HepG2 (cell line): ENCODE measurements at regions not wholly inside any gene's neighbourhood (a gene's known extent, or its start where the extent isn't known, plus 50 kb on each side); places are given as distances from the start of the nearest gene placed in this dataset.

Experiments
- ATAC-seq: fragments of 200-7000 bp; cut with Tn5 transposase; 3 replicates; pipeline ENCODE4 v1.9.1; 2020; ENCODE audit warnings: mild to moderate bottlenecking, moderate library complexity
- BruUV-seq: library from RNA; stranded (reverse); fragments of 400-500 nt; replicated peaks from 2 replicates; lab custom pipeline; 2021; lab: Mats Ljungman, UMichigan
- CTCF ChIA-PET: fragments of 300-600 bp; formaldehyde crosslinking; extraction: SDS; loops from one replicate; lab custom pipeline; 2021; ENCODE audit warnings: low total read pairs, inconsistent platforms, low intra/inter-chr PET ratio; lab: Yijun Ruan, JAX
- POLR2A ChIA-PET: fragments of 350-600 bp; sonication (Branson Sonifier 250); formaldehyde crosslinking; loops from one replicate; lab custom pipeline; 2020; ENCODE audit warnings: antibody characterized with exemption, inconsistent platforms; lab: Yijun Ruan, JAX
- DNase-seq: peaks from one replicate; pipeline ENCODE4 v3.0.0-alpha.2; 2015; ENCODE audit warnings: low spot score
- FAIRE-seq: peaks from 3 replicates; lab custom pipeline; 2011; peaks lifted over from hg19 to GRCh38; lab: Jason Lieb, UNC
- H2AFZ ChIP-seq: one replicate; pipeline ENCODE4 v1.6.1; 2011; ENCODE audit warnings: low read length, inconsistent platforms
- H3K27ac ChIP-seq: fragments of 300-600 bp; 3 replicates; pipeline ENCODE4 v1.8.0; 2011; ENCODE audit warnings: mixed run types, mild to moderate bottlenecking, mixed read lengths, low read length, inconsistent platforms; ENCODE audit not compliant: insufficient read depth; ENCODE audit errors: extremely low read length
- H3K27me3 ChIP-seq, 2 experiments: fragments of 200-600 bp in 1 of 2; 2 replicates in 1 of 2; 3 replicates in 1 of 2; pipeline versions ENCODE4 v1.6.0 to v1.8.0; 2011; ENCODE audit warnings: low read length in 2 of 2, mild to moderate bottlenecking in 2 of 2, moderate library complexity in 2 of 2, inconsistent platforms in 1 of 2; ENCODE audit not compliant: insufficient read depth in 2 of 2, control insufficient read depth in 1 of 2
- H3K36me3 ChIP-seq, 2 experiments: fragments of 200-600 bp in 1 of 2; replicated peaks in 1 of 2; 2 replicates in 1 of 2; 3 replicates in 1 of 2; pipeline versions ENCODE4 v1.5.1 to v1.8.0; 2011; ENCODE audit warnings: low read length in 2 of 2, inconsistent platforms in 1 of 2; ENCODE audit not compliant: insufficient read depth in 2 of 2, control insufficient read depth in 1 of 2
- H3K4me1 ChIP-seq: 2 replicates; pipeline ENCODE4 v1.5.1; 2012; ENCODE audit warnings: low read length, inconsistent platforms; ENCODE audit not compliant: insufficient read depth
- H3K4me2 ChIP-seq: 2 replicates; pipeline ENCODE4 v1.6.0; 2011; ENCODE audit warnings: low read depth, low read length, inconsistent platforms
- H3K4me3 ChIP-seq, 3 experiments: fragments of 200-600 bp in 1 of 3; sonication (generic), shearing (Covaris generic) in 1 of 3; replicated peaks in 1 of 3; 2 replicates each; pipeline ENCODE4 v1.5.1; 2011 to 2016; ENCODE audit warnings: low read length in 3 of 3, inconsistent platforms in 2 of 3, low read depth in 2 of 3, mild to moderate bottlenecking in 2 of 3, control low read depth in 1 of 3, mixed read lengths in 1 of 3; ENCODE audit not compliant: insufficient read depth in 1 of 3
- H3K79me2 ChIP-seq: one replicate; pipeline ENCODE4 v1.6.1; 2011; ENCODE audit warnings: low read length, inconsistent platforms; ENCODE audit not compliant: insufficient read depth
- H3K9ac ChIP-seq: 2 replicates; pipeline ENCODE4 v1.6.0; 2011; ENCODE audit warnings: mild to moderate bottlenecking, low read depth, low read length, inconsistent platforms; ENCODE audit not compliant: insufficient read depth
- H3K9me3 ChIP-seq: 2 replicates; pipeline ENCODE4 v1.5.1; 2012; ENCODE audit warnings: mild to moderate bottlenecking, low read length
- H4K20me1 ChIP-seq: 2 replicates; pipeline ENCODE4 v1.6.0; 2011; ENCODE audit warnings: inconsistent platforms, mild to moderate bottlenecking, low read length, moderate library complexity; ENCODE audit not compliant: insufficient read depth
- ARID2 ChIP-seq: sonication (generic); formaldehyde crosslinking; IDR thresholded peaks from 2 replicates; pipeline ENCODE4 v1.8.1; 2022; ENCODE audit warnings: mild to moderate bottlenecking, missing genetic modification reagents, borderline replicate concordance
- GFI1 ChIP-seq: sonication (generic); formaldehyde crosslinking; IDR thresholded peaks from 2 replicates; pipeline ENCODE4 v1.5.0; 2020; ENCODE audit warnings: missing genetic modification reagents, mild to moderate bottlenecking, borderline replicate concordance
- HOXA9 ChIP-seq: sonication (generic); formaldehyde crosslinking; IDR thresholded peaks from 2 replicates; pipeline ENCODE4 v1.8.1; 2022; ENCODE audit warnings: missing genetic modification reagents, mild to moderate bottlenecking, moderate library complexity, borderline replicate concordance
- MAFF ChIP-seq: IDR thresholded peaks from 2 replicates; pipeline ENCODE4 v1.6.1; 2011; ENCODE audit warnings: low read depth, low read length, improper control_type of control experiment
- MAFK ChIP-seq, 2 experiments: IDR thresholded peaks in 1 of 2; conservative IDR thresholded peaks in 1 of 2; 2 replicates each; pipeline ENCODE4 v1.6.1; 2011; ENCODE audit warnings: improper control_type of control experiment in 2 of 2, low read length in 2 of 2
- MBD4 ChIP-seq: IDR thresholded peaks from 2 replicates; pipeline ENCODE4 v1.6.1; 2012; ENCODE audit warnings: low read length, inconsistent platforms, borderline replicate concordance
- POLR2AphosphoS2 ChIP-seq: IDR thresholded peaks from 2 replicates; pipeline ENCODE4 v1.6.1; 2011; ENCODE audit warnings: low read depth, low read length, improper control_type of control experiment
- RBM39 ChIP-seq: fragments of 200-400 bp; formaldehyde crosslinking; IDR thresholded peaks from one replicate; pipeline ENCODE4 v1.6.1; 2018; ENCODE audit warnings: antibody characterized with exemption, mild to moderate bottlenecking, low read depth, low read length; ENCODE audit not compliant: poor library complexity, severe bottlenecking
- XRCC5 ChIP-seq: fragments of 200-400 bp; formaldehyde crosslinking; optimal IDR thresholded peaks from 2 replicates; pipeline ENCODE3; 2017; ENCODE audit warnings: mild to moderate bottlenecking, low read length
- ZFP36L2 ChIP-seq: sonication (generic); formaldehyde crosslinking; IDR thresholded peaks from 2 replicates; pipeline ENCODE4 v1.4.0; 2020; ENCODE audit warnings: missing genetic modification reagents
- ZFYVE20 ChIP-seq: sonication (generic); formaldehyde crosslinking; IDR thresholded peaks from 2 replicates; pipeline ENCODE4 v1.8.0; 2023; ENCODE audit warnings: low read depth, mild to moderate bottlenecking, moderate library complexity, missing genetic modification reagents, borderline replicate concordance
- ZNF556 ChIP-seq: sonication (generic); formaldehyde crosslinking; IDR thresholded peaks from 2 replicates; pipeline ENCODE4 v1.4.0; 2020; ENCODE audit warnings: mild to moderate bottlenecking, missing genetic modification reagents, borderline replicate concordance
- WGBS: methylation state at CpG from one replicate; pipeline ENCODE4 v1.1.6; 2017; ENCODE audit warnings: low lambda C conversion rate; 5-methylcytosine and 5-hydroxymethylcytosine counted together
- in situ Hi-C: cut with HindIII; loops from 2 replicates; pipeline ENCODE4 v1.10.0; 2017; ENCODE audit warnings: low pct_unique_long_range_greater_than_20kb; ENCODE audit not compliant: extremely low pct_ligation_motif_present
- intact Hi-C: fragments of 100-400 bp; cut with micrococcal nuclease; formaldehyde crosslinking; loops from one replicate; pipeline ENCODE4 v1.10.0; 2022; ENCODE audit not compliant: unreplicated experiment
- TF ChIP-seq, protein P1 (sequence below): IDR thresholded peaks from 2 replicates; pipeline ENCODE4 v1.6.1; 2012; ENCODE audit warnings: low read length, improper control_type of control experiment
- TF ChIP-seq, protein P2 (sequence below): sonication (generic); formaldehyde crosslinking; IDR thresholded peaks from 2 replicates; pipeline ENCODE4 v1.4.0; 2020; ENCODE audit warnings: missing genetic modification reagents

DNA sequence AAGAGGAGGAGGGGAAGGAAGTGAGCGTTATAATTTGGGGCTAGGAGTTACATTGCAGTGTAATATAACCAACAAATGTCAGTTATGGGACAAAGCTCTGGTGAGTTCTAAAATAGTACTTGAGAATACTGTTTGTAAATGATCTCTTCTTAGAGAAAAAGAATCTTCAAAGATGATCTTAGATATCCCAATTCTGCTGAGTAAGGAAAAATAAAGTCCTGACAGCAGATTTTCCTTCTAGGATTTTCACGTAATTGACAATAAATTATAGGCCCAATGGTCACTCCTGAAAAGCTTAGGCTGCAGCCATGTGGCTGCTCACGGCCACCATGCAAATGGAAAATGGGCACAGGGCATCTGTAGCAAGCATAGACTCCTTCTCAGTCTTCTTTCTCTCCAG, 241.6 kb downstream of the SIPA1L2 start:
- Histone ChIP-seq H4K20me1 (no peaks in the 10 kb centered on the region), H3K36me3 (no peaks in the 10 kb centered on the region), H3K79me2 (no peaks in the 10 kb centered on the region), H3K4me3 (no peak overlapping the region), H3K27me3 (peaks cover 0 to 1% of the 10 kb centered on the region in 2 experiments; a peak in 2 of 5 replicates), H3K9me3 (no peaks in the 10 kb centered on the region), H3K27ac (no peak overlapping the region), H3K4me2 (no peak overlapping the region), H3K9ac (no peak overlapping the region), H3K4me1 (no peaks in the 10 kb centered on the region), H2AFZ (no peak overlapping the region)
- TF ChIP-seq MBD4 (no peak), POLR2AphosphoS2 (no peak), XRCC5 (no peak), ARID2 (CRISPR knock-in tag) (no peak), GFI1 (CRISPR knock-in tag) (no peak), MAFF (peak; percentile 95), MAFK (conservative IDR thresholded peaks at IDR 0.05 in 1 of 2, IDR thresholded peaks at IDR 0.05 in 1 of 2; ENCODE audit: low read length in 2 of 2) (peak; percentile 89 to 97), HOXA9 (CRISPR knock-in tag) (no peak), ZNF556 (no peak), ZFP36L2 (CRISPR knock-in tag) (no peak), RBM39 (no peak), ZFYVE20 (CRISPR knock-in tag) (no peak)
- TF ChIP-seq, protein P1, sequence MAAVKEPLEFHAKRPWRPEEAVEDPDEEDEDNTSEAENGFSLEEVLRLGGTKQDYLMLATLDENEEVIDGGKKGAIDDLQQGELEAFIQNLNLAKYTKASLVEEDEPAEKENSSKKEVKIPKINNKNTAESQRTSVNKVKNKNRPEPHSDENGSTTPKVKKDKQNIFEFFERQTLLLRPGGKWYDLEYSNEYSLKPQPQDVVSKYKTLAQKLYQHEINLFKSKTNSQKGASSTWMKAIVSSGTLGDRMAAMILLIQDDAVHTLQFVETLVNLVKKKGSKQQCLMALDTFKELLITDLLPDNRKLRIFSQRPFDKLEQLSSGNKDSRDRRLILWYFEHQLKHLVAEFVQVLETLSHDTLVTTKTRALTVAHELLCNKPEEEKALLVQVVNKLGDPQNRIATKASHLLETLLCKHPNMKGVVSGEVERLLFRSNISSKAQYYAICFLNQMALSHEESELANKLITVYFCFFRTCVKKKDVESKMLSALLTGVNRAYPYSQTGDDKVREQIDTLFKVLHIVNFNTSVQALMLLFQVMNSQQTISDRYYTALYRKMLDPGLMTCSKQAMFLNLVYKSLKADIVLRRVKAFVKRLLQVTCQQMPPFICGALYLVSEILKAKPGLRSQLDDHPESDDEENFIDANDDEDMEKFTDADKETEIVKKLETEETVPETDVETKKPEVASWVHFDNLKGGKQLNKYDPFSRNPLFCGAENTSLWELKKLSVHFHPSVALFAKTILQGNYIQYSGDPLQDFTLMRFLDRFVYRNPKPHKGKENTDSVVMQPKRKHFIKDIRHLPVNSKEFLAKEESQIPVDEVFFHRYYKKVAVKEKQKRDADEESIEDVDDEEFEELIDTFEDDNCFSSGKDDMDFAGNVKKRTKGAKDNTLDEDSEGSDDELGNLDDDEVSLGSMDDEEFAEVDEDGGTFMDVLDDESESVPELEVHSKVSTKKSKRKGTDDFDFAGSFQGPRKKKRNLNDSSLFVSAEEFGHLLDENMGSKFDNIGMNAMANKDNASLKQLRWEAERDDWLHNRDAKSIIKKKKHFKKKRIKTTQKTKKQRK = no peak
- TF ChIP-seq, protein P2, sequence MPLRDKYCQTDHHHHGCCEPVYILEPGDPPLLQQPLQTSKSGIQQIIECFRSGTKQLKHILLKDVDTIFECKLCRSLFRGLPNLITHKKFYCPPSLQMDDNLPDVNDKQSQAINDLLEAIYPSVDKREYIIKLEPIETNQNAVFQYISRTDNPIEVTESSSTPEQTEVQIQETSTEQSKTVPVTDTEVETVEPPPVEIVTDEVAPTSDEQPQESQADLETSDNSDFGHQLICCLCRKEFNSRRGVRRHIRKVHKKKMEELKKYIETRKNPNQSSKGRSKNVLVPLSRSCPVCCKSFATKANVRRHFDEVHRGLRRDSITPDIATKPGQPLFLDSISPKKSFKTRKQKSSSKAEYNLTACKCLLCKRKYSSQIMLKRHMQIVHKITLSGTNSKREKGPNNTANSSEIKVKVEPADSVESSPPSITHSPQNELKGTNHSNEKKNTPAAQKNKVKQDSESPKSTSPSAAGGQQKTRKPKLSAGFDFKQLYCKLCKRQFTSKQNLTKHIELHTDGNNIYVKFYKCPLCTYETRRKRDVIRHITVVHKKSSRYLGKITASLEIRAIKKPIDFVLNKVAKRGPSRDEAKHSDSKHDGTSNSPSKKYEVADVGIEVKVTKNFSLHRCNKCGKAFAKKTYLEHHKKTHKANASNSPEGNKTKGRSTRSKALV (CRISPR knock-in tag) = no peak
- no peak for DNase-seq
- in situ Hi-C loops (no loop called here), intact Hi-C loops (no loop called here)
- ChIA-PET POLR2A (no interaction called here), CTCF (no interaction called here)
- no peak for FAIRE-seq
- BruUV-seq = no TSS peak
- no peak for ATAC-seq
- 17% methylated on average over 3 of the region's 3 CpGs for WGBS
